ENCODE measurements at regions not wholly inside any gene's neighbourhood (a gene's known extent, or its start where the extent isn't known, plus 50 kb on each side); places are given as distances from the start of the nearest gene placed in this dataset.

DNA sequence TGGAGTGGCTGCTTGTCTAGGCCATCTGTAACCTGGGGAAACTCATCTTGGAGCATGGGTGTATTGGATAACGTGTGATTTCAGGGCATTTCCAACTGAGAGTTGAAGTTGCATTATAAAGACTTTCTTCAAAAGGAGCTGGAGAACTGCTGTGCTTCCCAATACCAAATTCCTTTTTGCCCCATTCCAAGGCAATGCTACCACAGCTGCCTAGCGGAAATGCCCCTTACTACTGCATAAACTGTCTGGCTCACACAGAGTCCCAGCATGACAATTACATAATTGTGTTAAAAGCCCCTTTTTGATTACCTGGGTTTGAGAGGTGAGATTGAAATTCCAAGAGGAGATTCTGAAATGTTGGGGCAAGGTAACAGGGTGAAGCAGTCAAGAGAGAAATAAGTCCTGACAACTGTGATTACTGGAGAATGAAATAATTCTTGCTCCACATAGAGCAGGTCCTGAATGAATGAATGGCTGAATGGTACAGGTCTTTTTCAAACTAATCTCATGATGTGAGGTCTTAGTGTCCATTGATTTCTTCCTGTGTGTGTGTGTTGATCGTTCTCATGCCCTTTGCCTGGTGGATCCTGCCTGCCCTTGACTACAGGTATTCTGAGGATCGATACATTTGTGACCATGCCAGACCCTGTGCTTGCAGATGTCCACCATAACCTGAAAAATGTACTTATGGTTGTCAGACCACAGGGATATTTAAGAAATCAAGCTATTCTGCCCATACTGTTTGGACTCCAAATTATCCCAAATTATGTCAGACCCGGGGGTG is 386.5 kb downstream of the GRIN2B start:
- ATAC-seq (no peak), DNase-seq (no peak)

GRCh38 chr12:13592063-13592942 is 389.1 kb downstream of the GRIN2B start:
- no peak for ATAC-seq
- DNase-seq, result no peak

- ATAC-seq (no peak), DNase-seq (no peak)
Measured at GRCh38 chr12:13591488-13591887, 389.9 kb downstream of the GRIN2B start.

- no peak for ATAC-seq
- no peak for DNase-seq
Measured at GRCh38 chr12:13591059-13591458, 390.3 kb downstream of the GRIN2B start.

DNA sequence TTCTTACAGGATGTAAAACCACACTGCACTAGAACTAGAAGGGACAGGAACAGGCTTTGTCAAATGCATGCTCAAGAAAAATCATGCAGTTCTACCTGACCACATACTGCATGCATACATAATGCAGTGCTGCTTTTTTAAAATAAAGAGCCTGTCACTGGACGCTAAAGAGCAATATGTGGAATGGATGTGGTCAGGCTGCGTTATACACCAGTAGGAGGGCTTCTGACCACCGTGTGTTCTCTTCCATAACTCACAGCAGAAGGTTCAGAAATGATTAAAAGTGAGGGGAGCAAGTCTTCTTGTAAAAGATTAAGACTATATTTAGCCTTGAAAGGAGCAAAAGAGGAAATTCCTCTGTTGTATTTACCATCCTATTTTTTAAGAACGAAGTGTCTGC is 392.0 kb downstream of the EMP1 start:
- no peak for DNase-seq
- no peak for ATAC-seq

- DNase-seq (no peak), ATAC-seq (no peak)
Measured at GRCh38 chr12:13587721-13588390, 391.3 kb downstream of the EMP1 start.

DNA sequence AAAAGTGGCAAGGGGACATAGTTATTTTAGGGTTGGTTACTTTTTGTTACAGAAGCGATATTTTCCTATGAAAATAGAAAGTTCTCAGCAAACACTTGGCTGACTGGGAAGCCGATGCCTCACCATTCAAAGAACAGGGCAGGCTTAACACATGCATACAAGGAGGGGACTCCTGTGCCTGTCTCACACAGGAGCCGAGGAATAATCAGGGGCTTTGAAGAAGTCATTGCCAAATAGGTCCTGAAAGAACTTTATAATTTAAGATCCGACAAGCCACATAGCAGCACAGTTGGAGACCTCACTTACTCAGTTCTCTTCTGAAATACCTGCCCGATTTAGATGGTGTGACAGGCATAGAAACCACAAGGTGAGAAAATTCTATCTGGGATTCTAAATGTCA is 389.8 kb downstream of the EMP1 start:
- no peak for ATAC-seq
- DNase-seq, result no peak

- ATAC-seq, result no peak
- DNase-seq, result no peak
Measured at GRCh38 chr12:13584541-13584940, 388.0 kb downstream of the EMP1 start.

DNA sequence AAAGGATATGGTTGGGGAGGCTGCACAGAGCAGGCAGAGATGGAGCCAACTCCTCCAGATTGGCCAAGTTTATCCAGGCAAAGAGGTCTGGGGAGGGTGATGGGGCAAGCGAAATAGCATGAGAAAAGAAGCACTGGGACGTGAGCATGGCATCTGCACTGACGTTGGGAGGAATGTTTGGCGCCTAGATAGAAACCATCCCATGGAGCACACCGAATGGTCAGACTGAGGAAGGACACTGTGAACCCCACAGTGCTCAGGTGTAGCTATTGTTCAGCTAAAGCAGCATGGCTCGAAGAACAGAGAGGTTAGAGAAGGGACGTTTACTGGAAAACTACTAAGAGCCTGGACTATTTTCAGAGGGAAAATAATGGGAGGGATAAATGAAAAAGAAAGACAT is 387.1 kb downstream of the EMP1 start:
- no peak for DNase-seq
- ATAC-seq, result no peak

- DNase-seq (no peak), ATAC-seq (no peak)
Measured at GRCh38 chr12:13582421-13582820, 385.9 kb downstream of the EMP1 start.

- DNase-seq, result no peak
- ATAC-seq, result no peak
Measured at GRCh38 chr12:13581031-13581430, 384.5 kb downstream of the EMP1 start.

DNA sequence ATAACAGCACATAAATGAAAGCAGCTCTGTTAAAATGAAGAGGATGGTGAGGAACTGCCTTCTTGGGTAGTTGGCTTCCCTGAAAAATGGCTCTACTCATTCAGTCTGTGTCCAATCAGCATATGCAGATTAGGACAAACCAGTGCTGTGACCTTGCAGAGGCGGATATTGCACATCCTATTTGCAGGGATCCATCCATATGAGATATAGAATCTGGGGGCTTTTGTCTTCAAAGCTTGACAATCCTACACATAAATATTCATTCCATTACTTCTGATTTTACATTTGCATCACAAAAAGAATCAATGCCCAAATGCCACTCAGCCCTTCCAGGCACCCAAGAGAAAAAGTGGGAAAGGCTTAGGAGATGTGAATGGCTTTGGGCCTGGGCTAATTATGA is 383.7 kb downstream of the EMP1 start:
- ATAC-seq, result no peak
- no peak for DNase-seq

DNA sequence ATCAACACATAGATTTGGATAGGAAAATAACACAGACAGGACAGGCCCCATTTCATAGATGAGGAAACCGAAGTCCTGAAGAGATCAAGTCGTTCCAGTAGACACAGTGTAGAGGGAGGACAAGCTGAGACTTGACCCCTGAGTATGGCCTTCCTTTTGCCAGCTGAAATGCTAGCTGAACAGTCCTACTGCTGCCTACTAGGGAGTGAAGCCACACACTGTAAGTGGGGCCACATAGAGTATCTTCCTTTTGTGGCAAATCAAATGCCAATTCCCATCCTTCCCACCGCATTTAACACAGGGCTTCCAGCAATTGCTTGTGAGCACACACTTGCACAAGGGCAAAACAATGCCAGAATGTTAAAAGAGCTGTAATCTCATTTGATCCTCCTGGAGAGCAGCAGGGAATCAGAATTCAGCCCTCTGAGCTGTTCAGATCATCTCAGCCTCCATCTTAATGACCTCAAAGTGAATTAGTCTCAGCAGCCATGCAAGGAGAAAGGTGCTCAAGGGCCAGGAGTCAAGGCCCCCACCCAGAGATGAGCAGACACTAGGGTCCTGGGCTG is 380.5 kb downstream of the EMP1 start:
- DNase-seq (no peak), ATAC-seq (no peak)

DNA sequence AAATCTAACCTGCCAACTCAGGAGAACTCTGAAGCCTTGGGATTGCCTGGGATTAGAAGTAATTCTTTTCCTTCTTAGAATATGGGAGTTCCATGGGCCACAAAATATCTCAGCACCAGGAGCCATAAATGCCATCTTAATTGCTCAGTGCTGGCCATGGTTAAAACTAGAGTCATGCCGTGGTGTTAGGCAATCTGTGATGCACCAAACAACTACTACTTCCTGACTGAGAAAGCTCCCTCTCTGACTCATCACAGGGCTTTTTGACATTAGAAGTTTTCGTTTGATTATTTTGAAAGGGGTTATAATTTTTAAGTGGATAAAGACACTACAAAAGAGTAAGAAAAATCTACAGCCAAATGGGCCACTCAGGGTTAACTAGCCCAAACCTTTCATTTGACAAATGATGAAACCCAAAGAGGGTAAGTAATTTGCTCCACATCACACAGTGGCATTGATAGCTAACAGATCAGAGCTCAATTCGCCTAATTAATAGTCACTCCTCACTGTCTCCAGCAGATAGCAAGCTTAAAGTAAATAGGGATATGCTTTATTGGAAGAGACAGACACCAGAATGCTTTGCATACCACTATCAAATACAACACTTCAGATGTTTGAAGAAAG is 377.3 kb downstream of the EMP1 start:
- ATAC-seq, result no peak
- DNase-seq, result no peak

DNA sequence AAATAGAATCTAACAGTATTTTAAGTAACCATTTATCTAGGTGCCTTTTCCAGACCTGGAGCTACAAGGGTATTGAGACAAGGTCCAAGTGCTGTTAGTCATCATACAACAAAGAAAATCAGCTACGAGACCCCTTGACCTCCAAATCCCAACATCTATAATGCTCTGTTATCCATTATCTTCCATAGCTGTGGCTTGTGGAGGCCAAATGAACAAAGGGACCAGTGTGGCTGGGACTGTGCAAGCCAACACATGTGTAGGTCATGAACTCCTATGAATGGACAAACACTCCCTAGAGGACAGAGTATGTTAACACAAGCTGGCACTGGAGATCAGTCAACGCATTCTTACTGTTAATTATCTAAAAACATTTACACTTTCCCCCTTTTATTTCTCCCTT is 374.5 kb downstream of the EMP1 start:
- DNase-seq (no peak), ATAC-seq (no peak)

- DNase-seq (no peak), ATAC-seq (no peak)
Measured at GRCh38 chr12:13570005-13570694, 373.6 kb downstream of the EMP1 start.

GRCh38 chr12:13566292-13566691 is 369.8 kb downstream of the EMP1 start:
- DNase-seq, result no peak
- ATAC-seq, result no peak

- ATAC-seq (no peak), DNase-seq (no peak)
Measured at GRCh38 chr12:13564266-13564810, 367.8 kb downstream of the EMP1 start.

DNA sequence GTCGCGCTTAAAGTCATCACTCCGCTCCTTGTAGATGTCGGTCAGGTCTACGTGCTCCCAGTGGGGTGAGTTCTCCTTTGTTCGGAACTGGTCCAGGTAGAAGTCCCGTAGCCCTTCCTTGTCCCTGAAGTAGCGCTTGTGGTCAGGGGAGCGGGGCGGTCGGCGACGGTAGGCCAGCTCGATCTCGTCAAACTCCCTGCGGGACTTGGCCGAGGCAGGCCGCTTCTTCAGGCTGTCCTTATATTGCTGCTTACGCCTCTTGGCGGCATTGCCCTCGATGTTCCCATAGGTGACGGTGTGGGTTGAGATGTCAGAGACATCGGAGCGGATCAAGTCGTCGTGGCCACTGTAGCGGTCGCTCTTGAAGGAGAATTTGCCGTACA is 367.2 kb downstream of the EMP1 start:
- no peak for ATAC-seq
- DNase-seq, result no peak

DNA sequence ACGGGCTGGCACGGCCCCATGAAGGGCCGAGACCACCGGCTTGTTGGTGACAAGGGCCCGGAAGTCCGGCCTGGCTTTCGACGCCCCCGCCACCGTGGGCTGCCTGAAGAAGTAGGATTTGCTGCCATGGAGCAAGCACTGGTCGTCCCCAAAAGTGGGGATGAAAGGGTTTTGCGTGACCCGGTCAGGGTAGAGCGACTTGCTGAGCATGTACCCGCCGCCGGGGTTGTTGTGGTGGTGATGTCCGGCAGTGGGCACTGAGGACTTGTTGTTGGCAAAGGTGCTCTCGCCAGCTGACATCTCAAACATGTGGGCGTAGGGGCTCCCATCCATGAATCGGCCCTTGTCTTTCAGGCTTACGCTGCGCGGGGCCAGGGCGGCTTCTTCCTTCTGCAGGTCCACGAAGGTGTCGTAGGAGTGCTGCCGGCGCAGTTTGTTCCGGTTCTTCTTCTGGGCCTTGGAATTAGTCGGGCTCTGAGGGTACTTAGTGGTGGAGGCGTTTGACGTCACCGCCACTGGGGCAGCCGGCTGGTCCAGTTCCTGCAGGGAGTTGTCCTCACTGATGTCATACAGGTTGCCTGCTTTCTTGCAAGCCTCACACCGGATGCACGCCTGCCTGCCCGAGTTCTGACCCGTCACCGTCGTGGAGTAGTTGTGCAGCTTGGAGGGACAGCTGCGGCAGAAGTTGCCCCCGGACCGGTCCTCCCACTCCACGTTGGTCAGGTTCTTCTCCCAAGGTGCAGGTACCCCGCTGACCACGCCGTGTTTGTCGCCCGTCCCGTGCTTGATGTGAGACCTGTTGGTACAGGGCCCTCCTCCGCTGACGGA is 366.6 kb downstream of the EMP1 start:
- DNase-seq (no peak), ATAC-seq (no peak)
